Natural killer cell treated with Interleukin-12 subunit alpha and Interleukin-12 subunit beta and Interleukin-15 and Interleukin-18, amount 100 ng/mL, for 72 hours (primary cell): ENCODE measurements at regions not wholly inside any gene's neighbourhood (a gene's known extent, or its start where the extent isn't known, plus 50 kb on each side); places are given as distances from the start of the nearest gene placed in this dataset.

Experiments
- ATAC-seq, 2 donors: fragments of 150-1000 bp; cut with Tn5 transposase in 1 of 2; sonication (Bioruptor Pico), chemical (Tn5 transposase) in 1 of 2; 2 replicates each; pipeline ENCODE4 v1.10.0; 2021
- DNase-seq: peaks from one replicate; pipeline ENCODE4 v3.0.0; 2022; ENCODE audit warnings: low spot score
- H3K27ac Mint-ChIP-seq, 2 donors: 1 replicate in 1 of 2; 2 replicates in 1 of 2; pipeline ENCODE4 v1.8.0; 2022; ENCODE audit warnings: mixed read lengths in 2 of 2, mild to moderate bottlenecking in 1 of 2, moderate library complexity in 1 of 2
- H3K27me3 Mint-ChIP-seq, 2 donors: 1 replicate in 1 of 2; 2 replicates in 1 of 2; pipeline ENCODE4 v1.8.0; 2022; ENCODE audit warnings: mixed read lengths in 2 of 2
- H3K36me3 Mint-ChIP-seq: one replicate; pipeline ENCODE4 v1.8.0; 2022; ENCODE audit warnings: mixed read lengths
- H3K4me1 Mint-ChIP-seq, 2 donors: 1 replicate in 1 of 2; 2 replicates in 1 of 2; pipeline ENCODE4 v1.8.0; 2022; ENCODE audit warnings: low read depth in 2 of 2, mixed read lengths in 2 of 2, mild to moderate bottlenecking in 1 of 2
- H3K4me3 Mint-ChIP-seq: one replicate; pipeline ENCODE4 v1.8.0; 2022; ENCODE audit warnings: mixed read lengths
- H3K9me3 Mint-ChIP-seq: 2 replicates; pipeline ENCODE4 v1.8.0; 2022; ENCODE audit warnings: mixed read lengths

DNA sequence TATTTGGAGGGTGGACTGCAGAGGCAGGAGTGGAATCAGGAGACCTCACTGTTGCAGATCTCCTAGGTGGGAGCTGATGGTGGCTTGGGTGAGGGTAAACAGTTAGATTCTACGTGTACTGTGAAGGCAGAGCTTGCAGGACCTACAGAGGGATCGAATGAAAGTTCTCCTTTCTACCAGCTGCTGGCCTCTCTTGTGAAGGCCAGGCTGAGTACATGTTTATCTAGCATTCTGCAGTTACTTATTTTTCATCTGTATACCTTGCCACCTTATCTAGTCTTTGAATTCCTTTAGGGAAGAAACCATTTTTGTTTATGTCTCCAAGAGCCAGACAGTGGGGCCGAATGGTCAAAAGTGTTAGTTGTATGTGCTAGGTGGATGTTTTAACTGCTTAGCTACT lies 57.6 kb downstream of the PTTG1 start:
- DNase-seq: no peak
- Mint-ChIP-seq H3K27me3 (no peaks in the 10 kb centered on the region), H3K4me1 (peaks cover 58 to 70% of the 10 kb centered on the region in 2 donors), H3K9me3 (no peaks in the 10 kb centered on the region), H3K4me3 (peak overlapping the region; percentile 72), H3K36me3 (peaks cover 45% of the 10 kb centered on the region), H3K27ac (peak overlapping the region; percentile 73 to 82)
- no peak for ATAC-seq

DNA sequence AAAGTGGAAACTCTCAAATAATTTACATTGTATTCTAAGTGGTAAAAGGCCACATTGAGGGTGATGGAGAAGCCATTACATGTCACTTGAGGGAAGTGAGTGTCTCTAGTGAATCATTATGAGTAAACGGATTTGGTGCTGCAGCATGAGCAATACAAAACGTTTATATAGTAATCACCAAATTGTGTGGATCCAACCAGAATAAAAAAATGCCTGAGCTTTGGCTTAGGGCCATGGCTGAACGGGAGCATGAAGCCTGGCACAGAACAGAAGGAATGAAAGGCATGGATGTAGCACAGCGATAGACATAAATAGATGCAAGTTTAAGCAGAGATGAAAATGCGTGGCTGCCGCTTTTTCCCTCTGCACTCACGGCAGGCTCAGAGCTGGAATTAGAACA lies 58.3 kb downstream of the PTTG1 start:
- peak in 1 of 2 donors; percentile 69 for ATAC-seq
- Mint-ChIP-seq H3K9me3 (no peaks in the 10 kb centered on the region), H3K27ac (peak overlapping the region; percentile 73 to 82), H3K36me3 (peaks cover 49% of the 10 kb centered on the region), H3K27me3 (no peaks in the 10 kb centered on the region), H3K4me3 (peak overlapping the region; percentile 72), H3K4me1 (peaks cover 61 to 70% of the 10 kb centered on the region in 2 donors)
- no peak for DNase-seq

DNA sequence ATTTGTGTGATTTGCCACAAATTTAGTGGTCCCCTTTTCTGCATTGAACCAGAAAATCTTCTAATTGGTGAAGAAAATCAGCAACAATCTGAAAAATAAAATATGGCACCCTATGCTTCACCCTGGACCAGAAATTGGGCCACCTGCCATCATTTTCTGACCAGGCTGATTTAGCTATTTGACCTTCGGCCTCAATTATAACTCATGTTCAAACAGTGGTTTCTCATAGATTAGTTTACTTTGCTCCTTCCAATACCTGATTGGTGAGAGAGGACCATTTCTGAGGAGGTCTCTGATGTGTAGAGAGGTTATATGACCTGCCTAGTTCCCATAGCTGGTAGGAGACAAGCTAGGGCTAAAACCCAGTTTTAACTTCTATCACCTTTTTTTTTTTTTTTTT lies 59.0 kb downstream of the PTTG1 start:
- Mint-ChIP-seq H3K4me3 (no peak overlapping the region), H3K36me3 (peaks cover 48% of the 10 kb centered on the region), H3K9me3 (no peaks in the 10 kb centered on the region), H3K4me1 (peaks cover 65 to 72% of the 10 kb centered on the region in 2 donors), H3K27me3 (no peaks in the 10 kb centered on the region), H3K27ac (peak overlapping the region; percentile 21 to 82)
- DNase-seq: no peak
- no peak for ATAC-seq

DNA sequence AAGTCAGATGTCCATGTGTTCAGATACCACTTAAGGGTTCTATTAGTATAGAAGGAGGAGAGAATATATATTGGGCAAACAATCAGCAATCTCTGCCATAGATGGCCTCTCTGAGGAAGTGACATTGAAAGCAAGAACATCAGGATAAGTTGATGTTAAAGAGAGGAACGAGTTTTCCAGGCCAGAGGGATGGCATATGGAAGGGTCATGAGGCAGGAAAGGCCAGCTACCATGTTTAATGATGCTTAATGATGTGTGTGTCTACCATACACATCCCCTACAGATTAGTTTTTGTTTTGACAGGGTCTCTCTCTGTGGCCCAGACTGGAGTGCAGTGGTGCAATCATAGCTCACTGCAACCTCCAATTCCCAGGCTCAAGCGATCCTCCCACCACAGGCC lies 63.0 kb downstream of the PTTG1 start:
- no peak for DNase-seq
- H3K27me3 Mint-ChIP-seq: no peaks in the 10 kb centered on the region
- peaks cover 60% of the 10 kb centered on the region in 2 donors for H3K4me1 Mint-ChIP-seq
- no peak for ATAC-seq
- peak overlapping the region; percentile 77 for H3K4me3 Mint-ChIP-seq
- peaks cover 38% of the 10 kb centered on the region for H3K36me3 Mint-ChIP-seq
- peak overlapping the region; percentile 40 to 77 for H3K27ac Mint-ChIP-seq
- no peaks in the 10 kb centered on the region for H3K9me3 Mint-ChIP-seq

DNA sequence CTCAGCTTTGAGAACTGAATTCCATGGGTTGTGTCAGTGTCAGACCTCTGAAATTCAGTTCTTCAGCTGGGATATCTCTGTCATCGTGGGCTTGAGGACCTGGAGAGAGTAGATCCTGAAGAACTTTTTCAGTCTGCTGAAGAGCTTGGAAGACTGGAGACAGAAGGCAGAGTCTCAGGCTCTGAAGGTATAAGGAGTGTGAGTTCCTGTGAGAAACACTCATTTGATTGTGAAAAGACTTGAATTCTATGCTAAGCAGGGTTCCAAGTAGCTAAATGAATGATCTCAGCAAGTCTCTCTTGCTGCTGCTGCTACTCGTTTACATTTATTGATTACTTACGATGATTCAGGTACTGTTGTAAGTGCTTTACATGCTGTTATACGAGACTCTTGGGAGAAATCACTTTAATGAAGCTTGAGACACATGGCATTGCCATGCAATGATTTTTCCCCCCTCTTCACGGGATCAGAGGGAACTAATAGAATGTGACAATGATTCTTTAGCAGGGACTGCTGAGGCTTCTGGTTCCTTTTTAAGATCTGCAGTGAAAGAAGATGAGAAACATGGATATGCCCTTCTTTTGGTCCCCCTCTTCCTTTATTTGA lies 63.8 kb downstream of the PTTG1 start:
- H3K4me1 Mint-ChIP-seq: peaks cover 53 to 55% of the 10 kb centered on the region in 2 donors
- H3K27me3 Mint-ChIP-seq: no peaks in the 10 kb centered on the region
- peaks cover 32% of the 10 kb centered on the region for H3K36me3 Mint-ChIP-seq
- peak overlapping the region; percentile 77 for H3K4me3 Mint-ChIP-seq
- ATAC-seq (no peak), DNase-seq (no peak)
- peak overlapping the region; percentile 40 to 77 for H3K27ac Mint-ChIP-seq
- H3K9me3 Mint-ChIP-seq: no peaks in the 10 kb centered on the region

DNA sequence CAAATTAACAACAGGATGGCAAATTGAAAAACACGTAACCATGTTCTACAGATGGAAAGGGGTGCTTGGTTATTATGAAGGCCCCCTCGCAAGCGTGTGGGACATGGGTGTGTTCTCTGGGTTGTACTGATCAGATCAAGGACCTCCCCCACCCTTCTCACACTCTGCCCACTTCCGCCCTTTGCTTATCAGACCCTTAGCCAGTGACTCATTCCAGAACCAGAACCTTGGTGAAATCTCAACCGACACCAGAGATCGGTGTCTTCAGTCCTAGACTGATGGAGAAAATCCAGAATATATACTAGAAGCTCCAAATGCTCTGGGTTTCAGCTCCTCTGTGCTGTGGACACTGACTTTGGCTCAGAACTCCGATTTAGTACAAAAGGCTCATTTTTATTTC lies 64.9 kb downstream of the PTTG1 start:
- Mint-ChIP-seq H3K36me3 (peaks cover 37% of the 10 kb centered on the region), H3K4me3 (peak overlapping the region; percentile 77), H3K4me1 (peaks cover 53 to 62% of the 10 kb centered on the region in 2 donors), H3K27ac (peak overlapping the region; percentile 40 to 77), H3K9me3 (no peaks in the 10 kb centered on the region), H3K27me3 (no peaks in the 10 kb centered on the region)
- peak; percentile 63 for DNase-seq
- ATAC-seq: peak; percentile 88 to 97

DNA sequence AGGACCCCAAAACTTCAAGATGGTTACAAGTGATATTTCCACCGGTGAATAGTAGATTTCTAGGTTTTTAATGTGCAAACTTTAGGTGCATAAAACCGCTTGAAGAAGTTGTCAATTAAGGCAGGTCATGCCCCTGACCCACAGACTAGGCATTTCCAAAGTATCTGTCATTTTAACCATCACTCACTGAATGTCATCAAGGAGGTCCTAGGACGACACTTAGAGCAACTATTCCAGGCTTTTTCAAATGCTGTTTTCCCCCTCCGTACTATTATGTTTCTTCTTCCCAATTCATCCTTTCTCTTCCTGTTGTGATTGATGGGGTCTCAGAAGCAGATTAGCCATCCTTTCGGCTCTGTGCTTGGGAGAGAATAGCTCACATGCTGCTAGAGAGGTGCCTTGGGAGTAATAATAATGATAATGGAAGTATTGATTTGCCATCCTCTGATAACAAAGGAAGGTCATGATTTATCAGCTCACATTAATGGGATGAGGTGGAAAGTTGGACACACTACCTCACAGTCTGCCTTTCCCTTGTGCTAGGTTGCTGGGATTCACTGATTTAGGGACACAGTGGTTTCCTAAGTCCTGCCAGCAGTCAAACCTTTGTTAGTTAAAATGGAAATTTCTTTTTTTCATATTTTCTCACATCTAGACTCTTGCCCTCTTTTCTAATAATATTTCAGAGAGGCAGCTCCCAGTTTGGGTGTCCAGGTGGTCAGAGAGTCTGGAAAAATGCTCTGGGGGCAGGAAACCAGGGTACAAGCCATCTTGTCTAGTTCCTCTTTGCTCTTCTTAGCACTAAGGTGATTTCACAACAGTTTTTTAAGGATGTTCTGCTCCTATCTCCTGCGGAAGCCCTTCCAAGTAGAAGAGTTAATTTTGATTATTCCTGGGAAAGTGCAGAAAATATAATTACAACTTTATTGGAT lies 67.0 kb downstream of the PTTG1 start:
- peak overlapping the region in 1 of 2 donors; percentile 46 for H3K27ac Mint-ChIP-seq
- H3K36me3 Mint-ChIP-seq: peaks cover 27% of the 10 kb centered on the region
- ATAC-seq (no peak), DNase-seq (no peak)
- H3K4me3 Mint-ChIP-seq: no peak overlapping the region
- H3K27me3 Mint-ChIP-seq: no peaks in the 10 kb centered on the region
- H3K4me1 Mint-ChIP-seq: peaks cover 46 to 47% of the 10 kb centered on the region in 2 donors
- H3K9me3 Mint-ChIP-seq: no peaks in the 10 kb centered on the region

GRCh38 chr5:160491438-160491837 lies 69.8 kb downstream of the PTTG1 start:
- H3K27me3 Mint-ChIP-seq: peaks cover 0 to under 1% of the 10 kb centered on the region in 2 donors
- peak overlapping the region in 1 of 2 donors; percentile 20 for H3K27ac Mint-ChIP-seq
- no peak for ATAC-seq
- peaks cover 32 to 42% of the 10 kb centered on the region in 2 donors for H3K4me1 Mint-ChIP-seq
- H3K4me3 Mint-ChIP-seq: no peak overlapping the region
- no peaks in the 10 kb centered on the region for H3K9me3 Mint-ChIP-seq
- no peak for DNase-seq
- peaks cover 16% of the 10 kb centered on the region for H3K36me3 Mint-ChIP-seq

- H3K27me3 Mint-ChIP-seq: peaks cover 0 to 6% of the 10 kb centered on the region in 2 donors
- ATAC-seq (no peak), DNase-seq (no peak)
- peaks cover 5% of the 10 kb centered on the region for H3K36me3 Mint-ChIP-seq
- no peak overlapping the region for H3K27ac Mint-ChIP-seq
- H3K4me3 Mint-ChIP-seq: no peak overlapping the region
- H3K9me3 Mint-ChIP-seq: no peaks in the 10 kb centered on the region
- H3K4me1 Mint-ChIP-seq: peaks cover 28 to 38% of the 10 kb centered on the region in 2 donors
These were observed 70.9 kb downstream of the PTTG1 start for GRCh38 chr5:160492565-160492964.

- DNase-seq: no peak
- peak in 1 of 2 donors; percentile 48 for ATAC-seq
- Mint-ChIP-seq H3K9me3 (no peaks in the 10 kb centered on the region), H3K36me3 (peaks cover 5% of the 10 kb centered on the region), H3K27me3 (peaks cover 0 to 6% of the 10 kb centered on the region in 2 donors), H3K4me3 (no peak overlapping the region), H3K4me1 (peaks cover 24 to 33% of the 10 kb centered on the region in 2 donors), H3K27ac (no peak overlapping the region)
These were observed 72.2 kb downstream of the PTTG1 start for GRCh38 chr5:160493806-160494338.

- no peak overlapping the region for H3K4me3 Mint-ChIP-seq
- peaks cover 0 to 6% of the 10 kb centered on the region in 2 donors for H3K27me3 Mint-ChIP-seq
- H3K9me3 Mint-ChIP-seq: no peaks in the 10 kb centered on the region
- H3K36me3 Mint-ChIP-seq: peaks cover 5% of the 10 kb centered on the region
- ATAC-seq (no peak), DNase-seq (no peak)
- H3K27ac Mint-ChIP-seq: no peak overlapping the region
- H3K4me1 Mint-ChIP-seq: peaks cover 24 to 33% of the 10 kb centered on the region in 2 donors
These were observed 72.8 kb downstream of the PTTG1 start for GRCh38 chr5:160494451-160494850.

- Mint-ChIP-seq H3K27me3 (peaks cover 0 to 9% of the 10 kb centered on the region in 2 donors), H3K27ac (peak overlapping the region; percentile 24 to 53), H3K36me3 (no peaks in the 10 kb centered on the region), H3K4me1 (peaks cover 18 to 41% of the 10 kb centered on the region in 2 donors), H3K4me3 (no peak overlapping the region), H3K9me3 (no peaks in the 10 kb centered on the region)
- peak; percentile 63 to 65 for ATAC-seq
- no peak for DNase-seq
These were observed 74.7 kb downstream of the PTTG1 start for GRCh38 chr5:160496334-160496733.

DNA sequence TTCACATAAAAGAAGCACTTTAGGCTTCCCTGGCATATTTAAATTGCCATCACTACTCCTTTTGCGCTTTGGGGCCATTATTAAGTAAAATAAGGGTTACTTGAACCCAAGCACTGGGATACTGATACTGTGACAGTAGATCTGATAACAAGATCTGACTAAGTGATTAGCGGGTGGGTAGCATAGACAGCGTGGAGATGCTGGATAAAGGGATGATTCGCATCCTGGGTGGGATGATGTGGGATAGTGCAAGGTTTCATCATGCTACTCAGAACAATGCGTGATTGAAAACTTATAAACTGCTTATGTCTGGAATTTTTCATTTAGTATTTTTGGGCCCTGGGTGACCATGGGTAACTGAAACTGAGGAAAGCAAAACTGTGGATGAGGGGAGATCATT lies 75.1 kb downstream of the PTTG1 start:
- peak in 1 of 2 donors; percentile 41 for ATAC-seq
- H3K27ac Mint-ChIP-seq: peak overlapping the region; percentile 24 to 53
- peaks cover 0 to 9% of the 10 kb centered on the region in 2 donors for H3K27me3 Mint-ChIP-seq
- H3K36me3 Mint-ChIP-seq: no peaks in the 10 kb centered on the region
- H3K4me3 Mint-ChIP-seq: no peak overlapping the region
- peaks cover 17 to 42% of the 10 kb centered on the region in 2 donors for H3K4me1 Mint-ChIP-seq
- DNase-seq: no peak
- no peaks in the 10 kb centered on the region for H3K9me3 Mint-ChIP-seq

DNA sequence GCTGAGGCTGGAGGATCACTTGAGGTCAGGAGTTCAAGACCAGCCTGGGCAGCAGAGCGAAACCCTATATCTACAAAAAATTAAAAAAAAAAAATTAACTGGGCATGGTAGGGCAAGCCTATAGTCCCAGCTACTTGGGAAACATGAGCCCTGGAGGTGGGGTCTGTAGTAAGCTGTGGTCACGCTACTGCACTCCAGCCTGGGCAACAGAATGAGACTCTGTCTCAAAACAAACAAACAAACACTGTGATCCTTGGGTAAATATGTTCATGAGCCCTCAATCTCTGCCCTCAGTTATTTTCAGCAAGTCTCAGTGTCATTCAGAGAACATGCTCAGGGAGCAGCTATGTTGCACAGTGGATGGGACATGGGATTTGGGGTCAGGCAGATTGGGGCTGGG lies 76.2 kb downstream of the PTTG1 start:
- no peak for DNase-seq
- Mint-ChIP-seq H3K4me3 (no peak overlapping the region), H3K4me1 (peaks cover 17 to 38% of the 10 kb centered on the region in 2 donors), H3K27me3 (peaks cover 0 to 9% of the 10 kb centered on the region in 2 donors), H3K27ac (no peak overlapping the region), H3K36me3 (no peaks in the 10 kb centered on the region), H3K9me3 (no peaks in the 10 kb centered on the region)
- no peak for ATAC-seq
